Astrocyte (in vitro differentiated cells and primary cell): ENCODE measurements at regions not wholly inside any gene's neighbourhood (a gene's known extent, or its start where the extent isn't known, plus 50 kb on each side); places are given as distances from the start of the nearest gene placed in this dataset.
"Not testable (repeated sequence)": the region's sequence is repeated elsewhere in the genome, so short reads cannot be mapped to it uniquely, and the experiment has no call there.

Source experiments
- DNase-seq: peaks from one replicate; pipeline ENCODE4 v3.0.0-alpha.2; 2010; ENCODE audit warnings: low read depth
- FAIRE-seq: peaks from 2 replicates; lab custom pipeline; 2011; peaks lifted over from hg19 to GRCh38; lab: Jason Lieb, UNC
- H2AFZ ChIP-seq: 2 replicates; pipeline ENCODE4 v1.6.0; 2012; ENCODE audit warnings: low read depth, low read length, inconsistent platforms
- H3K27ac ChIP-seq: 2 replicates; pipeline ENCODE4 v1.5.1; 2011; ENCODE audit warnings: low read depth, low read length, inconsistent platforms
- H3K27me3 ChIP-seq: 2 replicates; pipeline ENCODE4 v1.6.0; 2011; ENCODE audit warnings: low read length, inconsistent platforms; ENCODE audit not compliant: insufficient read depth
- H3K36me3 ChIP-seq: 2 replicates; pipeline ENCODE4 v1.5.1; 2011; ENCODE audit warnings: low read length, inconsistent platforms; ENCODE audit not compliant: insufficient read depth
- H3K4me1 ChIP-seq: 2 replicates; pipeline ENCODE4 v1.5.1; 2011; ENCODE audit warnings: low read length, inconsistent platforms; ENCODE audit not compliant: insufficient read depth
- H3K4me2 ChIP-seq: 2 replicates; pipeline ENCODE4 v1.6.0; 2012; ENCODE audit warnings: low read length, inconsistent platforms
- H3K4me3 ChIP-seq: 2 replicates; pipeline ENCODE4 v1.5.1; 2011; ENCODE audit warnings: low read depth, mild to moderate bottlenecking, low read length, inconsistent platforms; ENCODE audit not compliant: insufficient read depth
- H3K79me2 ChIP-seq: 2 replicates; pipeline ENCODE4 v1.6.0; 2012; ENCODE audit warnings: mild to moderate bottlenecking, low read length, inconsistent platforms; ENCODE audit not compliant: insufficient read depth
- H3K9ac ChIP-seq: 2 replicates; pipeline ENCODE4 v1.6.0; 2012; ENCODE audit warnings: mild to moderate bottlenecking, low read length, inconsistent platforms
- H3K9me3 ChIP-seq: 2 replicates; pipeline ENCODE4 v1.5.1; 2012; ENCODE audit warnings: low read depth, mild to moderate bottlenecking, low read length, inconsistent platforms; ENCODE audit not compliant: insufficient read depth
- H4K20me1 ChIP-seq: 2 replicates; pipeline ENCODE4 v1.6.0; 2012; ENCODE audit warnings: low read length, inconsistent platforms; ENCODE audit not compliant: insufficient read depth
- H3K27ac Mint-ChIP-seq: one replicate; pipeline ENCODE4 v1.8.0; 2021; ENCODE audit warnings: mild to moderate bottlenecking, mixed read lengths; ENCODE audit not compliant: unreplicated experiment
- H3K27me3 Mint-ChIP-seq: one replicate; pipeline ENCODE4 v1.8.0; 2021; ENCODE audit warnings: low read depth, mixed read lengths; ENCODE audit not compliant: unreplicated experiment
- H3K36me3 Mint-ChIP-seq: one replicate; pipeline ENCODE4 v1.8.0; 2021; ENCODE audit warnings: low read depth, mixed read lengths; ENCODE audit not compliant: unreplicated experiment
- H3K4me1 Mint-ChIP-seq: one replicate; pipeline ENCODE4 v1.8.0; 2021; ENCODE audit warnings: low read depth, mixed read lengths; ENCODE audit not compliant: unreplicated experiment
- H3K4me3 Mint-ChIP-seq: one replicate; pipeline ENCODE4 v1.8.0; 2021; ENCODE audit warnings: mild to moderate bottlenecking, moderate library complexity, mixed read lengths; ENCODE audit not compliant: unreplicated experiment
- H3K9me3 Mint-ChIP-seq: one replicate; pipeline ENCODE4 v1.8.0; 2021; ENCODE audit warnings: mild to moderate bottlenecking, mixed read lengths; ENCODE audit not compliant: unreplicated experiment
- EZH2 ChIP-seq: IDR thresholded peaks from 2 replicates; pipeline ENCODE4 v1.6.1; 2012; ENCODE audit warnings: mild to moderate bottlenecking, low read length, inconsistent platforms; ENCODE audit not compliant: insufficient read depth
- TF ChIP-seq, protein P1 (sequence below): IDR thresholded peaks from 2 replicates; pipeline ENCODE4 v1.5.1; 2011; ENCODE audit warnings: low read depth, mild to moderate bottlenecking, inconsistent platforms, low read length, moderate library complexity; ENCODE audit not compliant: insufficient read depth

DNA sequence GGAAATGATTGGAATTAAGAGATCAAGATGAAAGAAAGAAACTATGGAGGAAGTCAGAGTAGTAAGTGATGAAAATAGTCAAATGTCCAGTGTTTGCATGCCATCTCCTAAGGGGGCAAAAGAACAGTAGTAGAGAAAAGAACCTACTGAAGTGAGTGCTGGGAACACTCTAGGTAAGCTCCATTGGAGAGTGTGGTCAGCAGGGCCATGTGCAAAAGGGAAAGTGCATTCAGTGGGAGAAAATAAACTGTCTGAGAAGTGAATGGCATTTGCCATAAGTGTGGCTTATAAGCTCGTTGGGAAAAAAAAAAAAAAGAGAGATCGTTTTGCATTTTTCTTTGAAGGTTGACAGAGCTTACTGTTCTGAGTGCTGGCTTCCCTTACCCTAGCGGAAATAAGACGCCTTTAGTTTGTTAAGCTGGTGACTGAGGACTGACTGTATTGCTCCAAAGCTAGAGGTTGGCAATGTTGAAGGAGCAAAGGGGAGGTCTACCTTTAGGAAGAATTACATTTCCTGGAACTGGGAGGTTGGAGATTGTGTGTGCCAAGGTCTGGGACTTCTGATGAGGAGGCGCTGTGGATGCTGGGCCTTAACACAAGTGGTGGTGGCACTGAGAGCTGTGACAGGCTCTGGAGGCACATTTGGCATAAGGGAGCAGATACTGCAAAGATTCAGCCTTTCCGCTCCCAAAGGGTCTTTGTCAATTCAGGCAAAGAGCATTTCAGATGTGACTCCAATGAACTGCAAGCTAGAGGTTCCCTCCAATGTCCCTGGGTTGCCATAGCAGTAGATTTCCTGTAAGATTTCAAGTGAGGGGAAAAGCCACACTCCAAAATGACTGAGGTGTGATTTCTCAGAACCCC, 287.8 kb upstream of the SATB1 start:
- no peak for DNase-seq
- peaks cover 10% of the 10 kb centered on the region for H3K4me1 Mint-ChIP-seq
- no peak for FAIRE-seq
- Histone ChIP-seq H3K36me3 (no peaks in the 10 kb centered on the region), H3K27ac (no peak overlapping the region), H3K4me1 (no peaks in the 10 kb centered on the region), H3K4me2 (no peak overlapping the region), H3K27me3 (no peaks in the 10 kb centered on the region), H2AFZ (no peak overlapping the region), H3K9me3 (peaks cover 4% of the 10 kb centered on the region), H4K20me1 (no peaks in the 10 kb centered on the region), H3K9ac (no peak overlapping the region), H3K4me3 (no peak overlapping the region), H3K79me2 (no peaks in the 10 kb centered on the region)
- H3K36me3 Mint-ChIP-seq: no peaks in the 10 kb centered on the region
- H3K27ac Mint-ChIP-seq: no peak overlapping the region
- H3K9me3 Mint-ChIP-seq: no peaks in the 10 kb centered on the region
- no peaks in the 10 kb centered on the region for H3K27me3 Mint-ChIP-seq
- TF ChIP-seq EZH2: no peak
- TF ChIP-seq, protein P1, sequence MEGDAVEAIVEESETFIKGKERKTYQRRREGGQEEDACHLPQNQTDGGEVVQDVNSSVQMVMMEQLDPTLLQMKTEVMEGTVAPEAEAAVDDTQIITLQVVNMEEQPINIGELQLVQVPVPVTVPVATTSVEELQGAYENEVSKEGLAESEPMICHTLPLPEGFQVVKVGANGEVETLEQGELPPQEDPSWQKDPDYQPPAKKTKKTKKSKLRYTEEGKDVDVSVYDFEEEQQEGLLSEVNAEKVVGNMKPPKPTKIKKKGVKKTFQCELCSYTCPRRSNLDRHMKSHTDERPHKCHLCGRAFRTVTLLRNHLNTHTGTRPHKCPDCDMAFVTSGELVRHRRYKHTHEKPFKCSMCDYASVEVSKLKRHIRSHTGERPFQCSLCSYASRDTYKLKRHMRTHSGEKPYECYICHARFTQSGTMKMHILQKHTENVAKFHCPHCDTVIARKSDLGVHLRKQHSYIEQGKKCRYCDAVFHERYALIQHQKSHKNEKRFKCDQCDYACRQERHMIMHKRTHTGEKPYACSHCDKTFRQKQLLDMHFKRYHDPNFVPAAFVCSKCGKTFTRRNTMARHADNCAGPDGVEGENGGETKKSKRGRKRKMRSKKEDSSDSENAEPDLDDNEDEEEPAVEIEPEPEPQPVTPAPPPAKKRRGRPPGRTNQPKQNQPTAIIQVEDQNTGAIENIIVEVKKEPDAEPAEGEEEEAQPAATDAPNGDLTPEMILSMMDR: no peak
- no peak overlapping the region for H3K4me3 Mint-ChIP-seq

DNA sequence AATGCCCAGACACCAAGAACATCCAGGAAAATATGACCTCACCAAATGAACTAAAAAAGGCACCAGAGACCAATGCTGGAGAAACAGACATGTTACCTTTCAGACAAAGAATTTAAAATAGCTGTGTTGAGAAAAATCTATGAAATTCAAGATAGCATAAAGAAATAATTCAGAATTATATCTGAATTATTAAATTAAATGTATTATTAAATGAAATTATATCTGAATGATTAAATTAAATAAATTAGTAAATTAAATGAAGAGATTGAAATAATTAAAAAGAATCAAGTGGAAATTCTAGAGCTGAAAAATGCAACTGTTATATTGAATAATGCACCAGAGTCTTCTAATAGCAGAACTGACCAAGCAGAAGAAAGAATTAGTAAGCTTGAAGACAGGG, 279.2 kb upstream of the SATB1 start:
- Mint-ChIP-seq H3K4me1 (no peaks in the 10 kb centered on the region), H3K27me3 (no peaks in the 10 kb centered on the region), H3K9me3 (peaks cover 13% of the 10 kb centered on the region), H3K36me3 (no peaks in the 10 kb centered on the region), H3K4me3 (no peak overlapping the region), H3K27ac (no peak overlapping the region)
- DNase-seq (no peak), FAIRE-seq (no peak)
- Histone ChIP-seq H3K4me1 (no peaks in the 10 kb centered on the region), H3K27ac (no peak overlapping the region), H4K20me1 (no peaks in the 10 kb centered on the region), H3K36me3 (no peaks in the 10 kb centered on the region), H3K9ac (no peak overlapping the region), H2AFZ (no peak overlapping the region), H3K9me3 (peaks cover 4% of the 10 kb centered on the region), H3K4me3 (no peak overlapping the region), H3K27me3 (no peaks in the 10 kb centered on the region), H3K4me2 (no peak overlapping the region), H3K79me2 (no peaks in the 10 kb centered on the region)
- TF ChIP-seq, protein P1: no peak
- no peak for TF ChIP-seq EZH2

DNA sequence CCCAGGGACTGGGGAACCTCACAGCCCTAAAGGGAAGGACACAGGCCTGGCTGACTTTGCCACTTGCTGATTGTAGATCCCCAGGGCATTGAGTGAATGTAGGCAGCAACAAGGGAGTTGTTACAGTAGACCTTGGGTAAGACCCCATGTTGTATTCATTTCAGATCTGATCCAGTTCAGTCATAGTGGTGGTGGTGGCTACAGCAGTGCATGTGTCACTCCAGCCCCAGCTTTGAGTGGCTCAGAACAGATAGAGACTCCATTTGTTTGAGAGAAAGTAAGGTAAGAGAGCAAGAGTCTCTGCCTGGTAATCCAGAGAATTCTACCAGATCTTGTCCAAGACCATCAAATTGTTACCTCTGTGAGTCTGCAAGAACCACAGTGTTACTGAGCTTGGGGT, 278.7 kb upstream of the SATB1 start:
- no peaks in the 10 kb centered on the region for H3K4me1 ChIP-seq
- Mint-ChIP-seq H3K27ac (no peak overlapping the region), H3K9me3 (peaks cover 13% of the 10 kb centered on the region), H3K4me3 (no peak overlapping the region), H3K36me3 (no peaks in the 10 kb centered on the region), H3K4me1 (no peaks in the 10 kb centered on the region), H3K27me3 (no peaks in the 10 kb centered on the region)
- H3K27ac ChIP-seq: no peak overlapping the region
- H2AFZ ChIP-seq: no peak overlapping the region
- H3K79me2 ChIP-seq: no peaks in the 10 kb centered on the region
- H3K36me3 ChIP-seq: no peaks in the 10 kb centered on the region
- no peak overlapping the region for H3K4me3 ChIP-seq
- DNase-seq (no peak), FAIRE-seq (no peak)
- no peaks in the 10 kb centered on the region for H4K20me1 ChIP-seq
- no peak overlapping the region for H3K9ac ChIP-seq
- H3K27me3 ChIP-seq: no peaks in the 10 kb centered on the region
- no peak overlapping the region for H3K4me2 ChIP-seq
- TF ChIP-seq EZH2: no peak
- TF ChIP-seq, protein P1: no peak
- peaks cover 4% of the 10 kb centered on the region for H3K9me3 ChIP-seq

DNA sequence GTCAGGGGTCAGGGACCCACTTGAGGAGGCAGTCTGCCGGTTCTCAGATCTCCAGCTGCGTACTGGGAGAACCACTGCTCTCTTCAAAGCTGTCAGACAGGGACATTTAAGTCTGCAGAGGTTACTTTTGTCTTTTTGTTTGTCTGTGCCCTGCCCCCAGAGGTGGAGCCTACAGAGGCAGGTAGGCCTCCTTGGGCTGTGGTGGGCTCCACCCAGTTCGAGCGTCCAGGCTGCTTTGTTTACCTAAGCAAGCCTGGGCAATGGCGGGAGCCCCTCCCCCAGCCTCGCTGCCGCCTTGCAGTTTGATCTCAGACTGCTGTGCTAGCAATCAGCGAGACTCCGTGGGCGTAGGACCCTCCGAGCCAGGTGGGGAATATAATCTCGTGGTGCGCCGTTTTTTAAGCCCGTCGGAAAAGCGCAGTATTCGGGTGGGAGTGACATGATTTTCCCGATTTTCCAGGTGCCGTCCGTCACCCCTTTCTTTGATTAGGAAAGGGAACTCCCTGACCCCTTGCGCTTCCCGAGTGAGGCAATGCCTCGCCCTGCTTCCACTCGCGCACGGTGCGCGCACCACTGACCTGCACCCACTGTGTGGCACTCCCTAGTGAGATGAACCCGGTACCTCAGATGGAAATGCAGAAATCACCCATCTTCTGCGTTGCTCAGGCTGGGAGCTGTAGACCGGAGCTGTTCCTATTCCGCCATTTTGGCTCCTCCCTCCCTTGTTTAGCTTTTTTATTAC, 268.6 kb upstream of the SATB1 start:
- not testable (repeated sequence) for H3K4me1 ChIP-seq, H3K36me3 ChIP-seq, H4K20me1 ChIP-seq, H3K27ac Mint-ChIP-seq, H3K4me2 ChIP-seq, H3K27me3 Mint-ChIP-seq, H3K9me3 Mint-ChIP-seq, H2AFZ ChIP-seq, DNase-seq, H3K9ac ChIP-seq, H3K27ac ChIP-seq, FAIRE-seq, H3K4me3 Mint-ChIP-seq, H3K4me3 ChIP-seq, H3K36me3 Mint-ChIP-seq, H3K4me1 Mint-ChIP-seq, H3K9me3 ChIP-seq, H3K27me3 ChIP-seq, H3K79me2 ChIP-seq
